Esophagus muscularis mucosa (tissue), 4 donors: ENCODE measurements at regions not wholly inside any gene's neighbourhood (a gene's known extent, or its start where the extent isn't known, plus 50 kb on each side); places are given as distances from the start of the nearest gene placed in this dataset.

Experiments used
- EP300 ChIP-seq: sonication (generic); formaldehyde crosslinking; IDR thresholded peaks from one replicate; pipeline ENCODE4 v1.6.1; 2017; ENCODE audit warnings: antibody characterized with exemption
- POLR2A ChIP-seq: fragments of 450-650 bp; IDR thresholded peaks from one replicate; pipeline ENCODE4 v1.6.1; 2017; ENCODE audit warnings: antibody characterized with exemption, moderate library complexity, mild to moderate bottlenecking, low read depth
- POLR2AphosphoS5 ChIP-seq, 2 donors: sonication (generic); formaldehyde crosslinking; IDR thresholded peaks; one replicate each; pipeline ENCODE4 v1.6.1; 2017; ENCODE audit warnings: antibody characterized with exemption in 2 of 2
- TF ChIP-seq, protein P1 (sequence below), 3 experiments: fragments of 200-600 bp in 2 of 3; fragments of 450-650 bp in 1 of 3; sonication (generic) in 2 of 3; IDR thresholded peaks; one replicate each; pipeline ENCODE4 v1.5.1; 2017 to 2019; ENCODE audit warnings: antibody characterized with exemption in 3 of 3, mild to moderate bottlenecking in 2 of 3, moderate library complexity in 1 of 3

DNA sequence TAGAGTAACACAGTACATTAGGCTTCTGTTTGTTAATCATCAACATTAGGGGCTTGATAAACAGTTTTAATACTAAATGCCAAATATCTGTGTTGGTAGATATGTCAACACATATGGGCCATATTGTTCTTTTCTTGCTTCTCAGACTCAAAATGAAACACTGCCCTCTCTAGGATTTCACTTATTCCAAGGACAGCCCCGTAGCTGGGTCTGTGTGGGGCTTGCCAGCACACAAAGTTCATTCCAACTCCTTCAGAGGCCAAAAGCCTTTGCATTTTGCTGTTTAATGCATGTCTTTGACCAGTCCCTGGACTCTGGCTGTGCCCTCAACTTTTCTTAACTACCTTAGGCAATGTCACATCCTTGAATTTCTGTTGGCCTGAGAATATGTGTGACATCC lies 102.0 kb upstream of the ZNF827 start:
- TF ChIP-seq, protein P1, sequence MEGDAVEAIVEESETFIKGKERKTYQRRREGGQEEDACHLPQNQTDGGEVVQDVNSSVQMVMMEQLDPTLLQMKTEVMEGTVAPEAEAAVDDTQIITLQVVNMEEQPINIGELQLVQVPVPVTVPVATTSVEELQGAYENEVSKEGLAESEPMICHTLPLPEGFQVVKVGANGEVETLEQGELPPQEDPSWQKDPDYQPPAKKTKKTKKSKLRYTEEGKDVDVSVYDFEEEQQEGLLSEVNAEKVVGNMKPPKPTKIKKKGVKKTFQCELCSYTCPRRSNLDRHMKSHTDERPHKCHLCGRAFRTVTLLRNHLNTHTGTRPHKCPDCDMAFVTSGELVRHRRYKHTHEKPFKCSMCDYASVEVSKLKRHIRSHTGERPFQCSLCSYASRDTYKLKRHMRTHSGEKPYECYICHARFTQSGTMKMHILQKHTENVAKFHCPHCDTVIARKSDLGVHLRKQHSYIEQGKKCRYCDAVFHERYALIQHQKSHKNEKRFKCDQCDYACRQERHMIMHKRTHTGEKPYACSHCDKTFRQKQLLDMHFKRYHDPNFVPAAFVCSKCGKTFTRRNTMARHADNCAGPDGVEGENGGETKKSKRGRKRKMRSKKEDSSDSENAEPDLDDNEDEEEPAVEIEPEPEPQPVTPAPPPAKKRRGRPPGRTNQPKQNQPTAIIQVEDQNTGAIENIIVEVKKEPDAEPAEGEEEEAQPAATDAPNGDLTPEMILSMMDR (IDR thresholded peaks at IDR 0.05) = no peak
- TF ChIP-seq POLR2A = no peak
- TF ChIP-seq POLR2AphosphoS5 (IDR thresholded peaks at IDR 0.05) = no peak
- TF ChIP-seq EP300 = no peak
